GM23248 (cell line): ENCODE measurements at regions not wholly inside any gene's neighbourhood (a gene's known extent, or its start where the extent isn't known, plus 50 kb on each side); places are given as distances from the start of the nearest gene placed in this dataset.

Experiments used
- DNase-seq: peaks from one replicate; pipeline ENCODE4 v3.0.0-alpha.2; 2015
- H2AFZ ChIP-seq: fragments of 200-600 bp; sonication (generic); 2 replicates; pipeline ENCODE4 v1.6.1; 2016; ENCODE audit warnings: antibody characterized with exemption
- H3F3A ChIP-seq: fragments of 200-600 bp; sonication (generic); 2 replicates; pipeline ENCODE4 v1.6.1; 2016; ENCODE audit warnings: mild to moderate bottlenecking, antibody characterized with exemption, mixed run types; ENCODE audit not compliant: insufficient read depth
- H3K27ac ChIP-seq: fragments of 200-600 bp; sonication (generic); 2 replicates; pipeline ENCODE4 v1.5.1; 2016; ENCODE audit warnings: mild to moderate bottlenecking
- H3K27me3 ChIP-seq: fragments of 200-600 bp; sonication (generic); replicated peaks from 2 replicates; pipeline ENCODE4 v1.6.1; 2016; ENCODE audit warnings: mild to moderate bottlenecking; ENCODE audit not compliant: insufficient read depth
- H3K36me3 ChIP-seq: fragments of 200-600 bp; sonication (generic); 2 replicates; pipeline ENCODE4 v1.6.1; 2016; ENCODE audit warnings: low read depth, mild to moderate bottlenecking
- H3K4me1 ChIP-seq: fragments of 200-600 bp; sonication (generic); 2 replicates; pipeline ENCODE4 v1.6.1; 2016; ENCODE audit warnings: mild to moderate bottlenecking; ENCODE audit not compliant: insufficient read depth
- H3K4me2 ChIP-seq: fragments of 200-600 bp; sonication (generic); one replicate; pipeline ENCODE4 v1.6.1; 2016; ENCODE audit warnings: mild to moderate bottlenecking; ENCODE audit not compliant: unreplicated experiment
- H3K4me3 ChIP-seq: fragments of 200-600 bp; sonication (generic); 2 replicates; pipeline ENCODE4 v1.5.1; 2016; ENCODE audit warnings: mild to moderate bottlenecking
- H3K79me2 ChIP-seq: fragments of 200-600 bp; sonication (generic); 2 replicates; pipeline ENCODE4 v1.6.1; 2016; ENCODE audit warnings: mild to moderate bottlenecking; ENCODE audit not compliant: insufficient read depth
- H3K9ac ChIP-seq: fragments of 200-600 bp; sonication (generic); 2 replicates; pipeline ENCODE4 v1.6.1; 2016; ENCODE audit warnings: mild to moderate bottlenecking
- H3K9me2 ChIP-seq: fragments of 200-600 bp; sonication (generic); 2 replicates; pipeline ENCODE4 v1.6.1; 2016; ENCODE audit warnings: mixed run types, mild to moderate bottlenecking, moderate library complexity; ENCODE audit not compliant: insufficient read depth
- H3K9me3 ChIP-seq: fragments of 200-600 bp; sonication (generic); one replicate; pipeline ENCODE4 v1.6.1; 2017; ENCODE audit warnings: low read depth
- H4K20me1 ChIP-seq: fragments of 200-600 bp; sonication (generic); 2 replicates; pipeline ENCODE4 v1.6.0; 2016; ENCODE audit not compliant: insufficient read depth
- EZH2 ChIP-seq: fragments of 200-600 bp; sonication (generic); IDR thresholded peaks from 2 replicates; pipeline ENCODE4 v1.6.1; 2018; ENCODE audit warnings: antibody characterized with exemption, mild to moderate bottlenecking; ENCODE audit not compliant: insufficient read depth, poor library complexity, severe bottlenecking
- EZH2phosphoT487 ChIP-seq: fragments of 200-600 bp; sonication (generic); IDR thresholded peaks from 2 replicates; pipeline ENCODE4 v1.6.1; 2018; ENCODE audit warnings: antibody characterized with exemption, moderate library complexity, mild to moderate bottlenecking, low read depth; ENCODE audit not compliant: insufficient read depth
- WGBS, 2 experiments: methylation state at CpG; one replicate each; pipeline ENCODE4 v1.1.6; 2015 to 2017; ENCODE audit warnings: low lambda C conversion rate in 2 of 2, low coverage in 1 of 2; ENCODE audit errors: missing lambda C conversion rate in 2 of 2; 5-methylcytosine and 5-hydroxymethylcytosine counted together
- in situ Hi-C: fragments of 300-500 bp; cut with MboI; formaldehyde crosslinking; loops from 2 replicates; pipeline ENCODE4 v1.15.0; 2020

GRCh38 chr1:168470901-168471431, 72.8 kb downstream of the XCL2 start:
- no peaks in the 10 kb centered on the region for H3K36me3 ChIP-seq
- TF ChIP-seq EZH2: no peak
- no peak for TF ChIP-seq EZH2phosphoT487
- peak overlapping the region; percentile 52 for H3K9ac ChIP-seq
- H3K9me2 ChIP-seq: no peaks in the 10 kb centered on the region
- no peaks in the 10 kb centered on the region for H3K79me2 ChIP-seq
- in situ Hi-C loops: no loop called here
- H3K27ac ChIP-seq: peak overlapping the region; percentile 87
- no peaks in the 10 kb centered on the region for H3K27me3 ChIP-seq
- H2AFZ ChIP-seq: peak overlapping the region; percentile 19; the same call in 1 of the 2 replicates
- H3K4me2 ChIP-seq: peak overlapping the region; percentile 72
- H3K4me3 ChIP-seq: peak overlapping the region; percentile 52
- H3K9me3 ChIP-seq: no peaks in the 10 kb centered on the region
- peaks cover 45% of the 10 kb centered on the region for H3F3A ChIP-seq
- WGBS, 2 experiments: 0% methylated on average over 1 of the region's 1 CpG
- peaks cover 44% of the 10 kb centered on the region for H3K4me1 ChIP-seq
- no peaks in the 10 kb centered on the region for H4K20me1 ChIP-seq
- peak; percentile 95 for DNase-seq

DNA sequence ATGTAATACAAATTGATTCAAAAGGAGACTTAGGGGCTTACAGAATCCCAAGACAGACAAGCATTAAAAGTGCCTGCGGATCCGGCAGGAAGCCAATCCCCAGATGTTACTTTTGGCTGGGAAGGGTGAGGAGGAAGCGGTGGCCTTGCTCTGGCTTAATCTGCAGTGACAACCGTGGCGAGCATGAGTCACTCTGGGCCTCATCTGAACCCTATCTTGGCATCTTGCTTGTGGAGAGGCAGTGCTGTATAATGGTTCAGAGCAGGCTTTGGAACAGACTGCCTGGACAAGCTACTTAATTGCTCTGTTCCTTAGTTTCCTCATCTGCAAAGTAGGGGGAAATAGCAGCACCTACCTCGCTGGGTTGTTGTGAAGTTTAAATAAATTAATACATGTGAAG, 74.1 kb downstream of the XCL2 start:
- WGBS, 2 experiments: 0 to 1% methylated on average over 6 of the region's 6 CpGs
- in situ Hi-C loops: no loop called here
- Histone ChIP-seq H3K79me2 (no peaks in the 10 kb centered on the region), H3K9ac (peak overlapping the region; percentile 9; the same call in 1 of the 2 replicates), H3K4me3 (0 out of 2 replicates have a peak overlapping the region, but pooled peaks have one; percentile 19), H3K9me2 (no peaks in the 10 kb centered on the region), H3K9me3 (no peaks in the 10 kb centered on the region), H3K4me2 (peak overlapping the region; percentile 72), H3K27me3 (no peaks in the 10 kb centered on the region), H3K27ac (peak overlapping the region; percentile 87), H3K36me3 (no peaks in the 10 kb centered on the region), H4K20me1 (no peaks in the 10 kb centered on the region), H3K4me1 (peaks cover 44% of the 10 kb centered on the region), H2AFZ (no peak overlapping the region), H3F3A (peaks cover 45% of the 10 kb centered on the region)
- TF ChIP-seq EZH2phosphoT487 (no peak), EZH2 (no peak)
- peak; percentile 83 for DNase-seq

GRCh38 chr1:168468822-168469221, 75.0 kb downstream of the XCL2 start:
- H3K9me3 ChIP-seq: no peaks in the 10 kb centered on the region
- no peaks in the 10 kb centered on the region for H3K9me2 ChIP-seq
- H3K4me2 ChIP-seq: peak overlapping the region; percentile 72
- no peak overlapping the region for H2AFZ ChIP-seq
- no peaks in the 10 kb centered on the region for H3K27me3 ChIP-seq
- no peak for DNase-seq
- no peak overlapping the region for H3K9ac ChIP-seq
- H3F3A ChIP-seq: peaks cover 45% of the 10 kb centered on the region
- no peaks in the 10 kb centered on the region for H3K36me3 ChIP-seq
- no peaks in the 10 kb centered on the region for H4K20me1 ChIP-seq
- no peak for TF ChIP-seq EZH2
- TF ChIP-seq EZH2phosphoT487: no peak
- H3K79me2 ChIP-seq: no peaks in the 10 kb centered on the region
- peak overlapping the region; percentile 38; the same call in 1 of the 2 replicates for H3K27ac ChIP-seq
- H3K4me3 ChIP-seq: no peak overlapping the region
- in situ Hi-C loops: no loop called here
- H3K4me1 ChIP-seq: peaks cover 44% of the 10 kb centered on the region

- 63 to 64% methylated on average over 5 of the region's 5 CpGs for WGBS, 2 experiments
- no peaks in the 10 kb centered on the region for H4K20me1 ChIP-seq
- H3K27ac ChIP-seq: peak overlapping the region; percentile 38
- no peak overlapping the region for H3K4me3 ChIP-seq
- peak overlapping the region; percentile 2; the same call in 1 of the 2 replicates for H2AFZ ChIP-seq
- H3K79me2 ChIP-seq: no peaks in the 10 kb centered on the region
- peaks cover 45% of the 10 kb centered on the region for H3F3A ChIP-seq
- H3K9me2 ChIP-seq: no peaks in the 10 kb centered on the region
- DNase-seq: no peak
- no peak overlapping the region for H3K9ac ChIP-seq
- peaks cover 44% of the 10 kb centered on the region for H3K4me1 ChIP-seq
- H3K9me3 ChIP-seq: no peaks in the 10 kb centered on the region
- no peaks in the 10 kb centered on the region for H3K27me3 ChIP-seq
- H3K4me2 ChIP-seq: peak overlapping the region; percentile 72
- no peaks in the 10 kb centered on the region for H3K36me3 ChIP-seq
- TF ChIP-seq EZH2: no peak
- in situ Hi-C loops: no loop called here
These were observed 75.6 kb downstream of the XCL2 start for GRCh38 chr1:168468042-168468809.
